ENCODE measurements at regions not wholly inside any gene's neighbourhood (a gene's known extent, or its start where the extent isn't known, plus 50 kb on each side); places are given as distances from the start of the nearest gene placed in this dataset.

GRCh38 chrX:15191830-15192229 lies 78.1 kb downstream of the ASB9 start:
- no peak for DNase-seq

DNA sequence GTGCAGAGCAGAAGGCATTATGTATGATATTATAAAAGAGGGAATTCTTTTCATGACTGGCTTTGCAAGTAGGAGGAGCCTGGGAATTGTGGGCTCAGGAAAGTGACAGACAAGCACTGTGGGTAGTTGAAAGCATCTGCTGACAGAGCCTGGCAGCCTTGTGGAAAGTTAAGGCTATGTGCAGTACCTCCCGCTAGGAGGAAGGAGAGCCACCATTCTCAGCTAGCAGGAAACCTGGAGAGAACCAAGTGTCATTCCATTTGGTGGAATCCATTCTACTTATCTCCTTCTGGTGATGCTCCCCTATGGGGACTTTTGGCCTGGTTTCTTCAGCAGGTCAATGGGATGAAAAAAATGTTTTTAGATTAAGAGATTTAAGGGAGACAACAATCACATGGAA lies 81.8 kb downstream of the ASB9 start:
- no peak for DNase-seq

DNA sequence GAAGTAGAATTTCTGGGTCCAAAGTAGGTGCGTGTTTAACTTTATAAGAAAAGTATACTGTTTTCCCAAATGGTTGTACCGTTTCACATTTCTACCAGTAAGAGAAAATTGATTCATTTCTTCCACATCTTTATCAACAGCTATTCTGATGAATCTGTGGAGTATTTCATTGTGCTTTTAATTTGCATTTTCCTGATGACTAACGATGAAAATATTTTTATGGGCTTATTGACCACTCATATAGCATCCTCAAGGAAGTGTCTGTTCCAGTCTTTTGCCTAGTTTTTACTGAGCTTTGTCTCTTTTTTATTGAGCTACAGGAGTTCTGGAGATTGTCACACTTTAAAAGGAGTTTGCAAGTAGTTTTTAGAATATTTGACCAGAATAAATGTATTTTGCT lies 92.6 kb downstream of the ASB9 start:
- DNase-seq = no peak

- no peak for DNase-seq
These were observed 96.5 kb downstream of the ASB9 start for GRCh38 chrX:15173411-15173810.

GRCh38 chrX:15170927-15171326 lies 99.0 kb downstream of the ASB9 start:
- no peak for DNase-seq

GRCh38 chrX:15167826-15168225 lies 102.1 kb downstream of the ASB9 start:
- DNase-seq = no peak

DNA sequence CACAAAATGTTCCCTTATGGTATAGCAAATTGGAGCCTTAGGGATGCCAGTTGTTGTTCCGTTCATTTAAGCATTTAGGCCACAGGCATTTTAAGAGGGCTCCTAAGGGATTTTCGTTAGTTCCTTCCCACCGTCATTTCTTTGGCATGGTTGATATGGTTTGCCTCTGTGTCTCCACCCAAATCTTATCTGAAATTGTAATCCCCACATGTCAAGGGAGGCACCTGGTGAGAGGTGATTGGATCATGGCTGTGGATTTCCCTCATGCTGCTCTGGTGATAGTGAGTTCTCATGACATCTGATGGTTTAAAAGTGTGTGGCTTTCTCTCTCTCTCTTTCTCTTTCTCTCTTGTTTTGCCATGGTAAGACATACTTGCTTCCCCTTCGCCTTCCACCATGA lies 104.1 kb downstream of the ASB9 start:
- DNase-seq = no peak

- DNase-seq = no peak
These were observed 106.8 kb downstream of the ASB9 start for GRCh38 chrX:15163131-15163530.

GRCh38 chrX:15160558-15161095 lies 109.3 kb downstream of the ASB9 start:
- no peak for DNase-seq

- no peak for DNase-seq
These were observed 111.0 kb downstream of the ASB9 start for GRCh38 chrX:15158736-15159406.

DNA sequence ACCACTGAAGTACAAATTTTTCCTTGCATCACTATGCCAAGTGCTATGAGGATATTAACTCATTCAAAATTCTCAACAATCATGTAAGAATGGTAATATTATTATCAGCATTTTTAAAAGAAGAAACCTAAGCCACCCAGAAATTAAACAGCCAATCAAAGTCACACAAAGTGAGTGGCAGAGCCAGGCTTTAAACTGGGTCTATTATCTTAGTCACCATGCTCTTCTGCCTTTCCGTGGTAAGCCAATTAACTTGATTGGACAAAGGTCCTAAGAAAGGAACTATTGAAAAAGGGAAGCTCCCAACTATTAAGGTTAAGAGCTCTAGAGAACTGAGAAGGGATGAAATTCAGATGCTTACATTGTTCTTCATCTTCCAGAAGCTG lies 111.5 kb downstream of the ASB9 start:
- no peak for DNase-seq

- DNase-seq = no peak
These were observed 112.3 kb downstream of the ASB9 start for GRCh38 chrX:15157624-15158023.

GRCh38 chrX:15151267-15152186 lies 118.4 kb downstream of the ASB9 start:
- DNase-seq = no peak

DNA sequence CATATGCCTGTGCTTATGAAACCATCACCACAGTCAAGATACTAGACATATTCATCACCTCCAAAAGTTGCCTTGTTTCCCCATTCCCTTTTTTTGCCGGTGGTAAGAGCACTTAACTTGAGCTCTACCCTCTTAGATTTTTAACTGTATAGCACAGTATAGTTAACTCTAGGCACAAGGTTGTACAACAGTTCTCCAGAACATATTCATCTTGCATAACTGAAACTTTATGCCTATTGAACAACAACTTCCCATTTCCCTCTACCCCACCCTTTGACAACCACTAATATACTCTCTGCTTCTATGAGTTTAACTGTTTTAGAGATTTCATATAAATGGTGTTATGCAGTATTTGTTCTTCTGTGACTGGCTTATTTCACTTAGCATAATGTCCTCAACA lies 119.3 kb downstream of the ASB9 start:
- DNase-seq = no peak

DNA sequence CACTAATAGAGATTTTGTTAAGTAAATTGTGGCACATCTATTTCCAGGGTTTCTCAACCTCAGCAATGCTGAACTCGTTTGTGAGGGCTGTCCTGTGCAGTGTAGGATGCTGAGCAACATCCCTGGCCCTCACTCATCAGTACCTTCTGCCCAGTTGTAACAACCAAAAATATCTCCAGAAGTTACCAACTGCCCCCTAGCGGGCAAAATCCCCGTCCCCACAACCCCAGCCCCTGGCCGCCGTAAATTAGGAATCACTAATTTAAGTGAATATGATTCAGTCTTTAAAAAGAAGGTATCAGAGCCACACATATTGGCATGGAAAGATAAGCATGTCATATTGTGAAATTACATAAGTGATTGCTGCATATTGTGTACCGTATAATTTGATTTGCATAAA lies 123.4 kb downstream of the ASB9 start:
- DNase-seq = no peak

- DNase-seq = no peak
These were observed 126.1 kb downstream of the ASB9 start for GRCh38 chrX:15143825-15144121.

GRCh38 chrX:15143050-15143824 lies 126.6 kb downstream of the ASB9 start:
- DNase-seq = peak; percentile 0

GRCh38 chrX:15142084-15142715 lies 127.7 kb downstream of the ASB9 start:
- no peak for DNase-seq

- DNase-seq = no peak
These were observed 133.1 kb downstream of the ASB9 start for GRCh38 chrX:15136795-15137194.

DNA sequence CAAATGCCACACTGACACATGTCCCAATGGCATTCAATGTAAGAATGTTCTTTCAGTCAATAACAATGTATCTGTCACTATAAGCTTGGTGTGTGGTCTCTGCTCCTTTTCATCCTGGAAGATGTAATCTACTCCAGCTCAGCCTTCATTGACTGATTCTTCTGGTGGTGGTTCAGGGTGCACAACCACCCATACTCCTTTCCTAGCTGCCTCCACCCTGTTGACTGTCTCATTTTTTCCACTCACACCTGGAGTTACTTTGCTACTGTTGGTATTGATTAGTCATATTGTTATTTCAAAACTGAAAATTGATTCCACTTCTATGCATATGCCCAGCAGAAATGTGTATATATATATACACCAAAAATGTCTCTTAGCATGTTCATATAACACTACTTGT lies 140.5 kb downstream of the ASB9 start:
- no peak for DNase-seq

GRCh38 chrX:15128861-15129260 lies 141.0 kb downstream of the ASB9 start:
- DNase-seq = no peak

GRCh38 chrX:15127010-15127409 lies 142.9 kb downstream of the ASB9 start:
- DNase-seq = no peak

DNA sequence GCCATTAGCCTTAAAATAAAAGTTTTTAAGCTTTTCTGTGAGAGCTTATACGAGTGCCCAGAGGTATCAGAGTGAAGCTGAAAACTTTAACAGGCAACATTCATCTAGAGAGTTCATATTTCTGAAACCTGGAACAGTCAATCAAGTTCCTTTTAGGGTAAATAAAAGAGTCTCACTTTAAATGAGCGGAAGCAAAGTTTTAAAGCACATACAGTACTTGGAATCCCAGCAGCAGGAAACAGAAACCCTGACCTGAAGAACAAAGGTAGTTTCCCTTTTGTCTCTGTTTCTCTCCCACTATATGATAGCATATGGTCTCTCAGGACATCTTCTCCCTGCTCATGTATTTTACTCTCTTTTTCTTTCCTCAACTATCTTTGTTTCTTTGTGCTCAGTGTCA lies 153.0 kb downstream of the ASB9 start:
- DNase-seq = no peak

Data from effector CD8-positive, alpha-beta T cell (primary cell).